ENCODE measurements at regions not wholly inside any gene's neighbourhood (a gene's known extent, or its start where the extent isn't known, plus 50 kb on each side); places are given as distances from the start of the nearest gene placed in this dataset.

DNA sequence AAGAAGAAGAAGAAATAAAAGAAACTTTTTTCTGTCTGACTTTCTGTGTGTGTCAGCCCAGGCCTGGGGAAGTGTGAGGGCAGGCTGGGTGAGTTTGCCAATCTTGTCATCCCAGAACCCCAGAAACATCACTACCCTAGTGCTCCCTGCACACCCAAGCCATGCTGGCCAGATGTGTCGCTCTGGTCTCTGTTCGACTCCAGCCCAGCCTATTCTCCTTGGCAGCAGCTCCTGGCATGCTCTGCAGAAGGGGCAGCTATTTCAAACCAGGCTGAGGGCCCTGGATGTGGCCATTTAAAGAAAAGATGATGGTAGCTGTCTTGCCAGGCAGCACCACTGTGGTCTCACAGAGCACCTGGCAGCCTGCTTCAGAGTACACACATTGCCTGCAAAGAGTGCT lies 334.1 kb downstream of the RPS24 start:
- TF ChIP-seq POLR2AphosphoS5 (IDR thresholded peaks at IDR 0.05; ENCODE audit: low read depth, low read length) (no peak), REST (IDR thresholded peaks at IDR 0.05; ENCODE audit: insufficient read depth in 1 of 2, low read depth in 2 of 2, low read length in 2 of 2) (no peak)
